GM04504 (cell line): ENCODE measurements at regions not wholly inside any gene's neighbourhood (a gene's known extent, or its start where the extent isn't known, plus 50 kb on each side); places are given as distances from the start of the nearest gene placed in this dataset.
A peak's percentile ranks its signal among the peaks of the same experiment; 100 is the strongest.
"Not testable (repeated sequence)": the region's sequence is repeated elsewhere in the genome, so short reads cannot be mapped to it uniquely, and the experiment has no call there.

Experiments
- DNase-seq: peaks from one replicate; pipeline ENCODE4 v3.0.0-alpha.2; 2012; ENCODE audit warnings: low read depth

- DNase-seq: no peak
Observed at GRCh38 chr21:27057997-27058396, 91.1 kb upstream of the ADAMTS5 start.

- no peak for DNase-seq
Observed at GRCh38 chr21:27047658-27048314, 80.9 kb upstream of the ADAMTS5 start.

- no peak for DNase-seq
Observed at GRCh38 chr21:27047283-27047657, 80.4 kb upstream of the ADAMTS5 start.

GRCh38 chr21:27045281-27045985 lies 78.5 kb upstream of the ADAMTS5 start:
- DNase-seq: no peak

- DNase-seq: no peak
Observed at GRCh38 chr21:27043377-27043776, 76.5 kb upstream of the ADAMTS5 start.

GRCh38 chr21:27040738-27041469 lies 74.0 kb upstream of the ADAMTS5 start:
- DNase-seq: no peak

GRCh38 chr21:27036736-27037301 lies 69.9 kb upstream of the ADAMTS5 start:
- no peak for DNase-seq

- DNase-seq: no peak
Observed at GRCh38 chr21:27035791-27036190, 68.9 kb upstream of the ADAMTS5 start.

- no peak for DNase-seq
Observed at GRCh38 chr21:27034796-27035195, 67.9 kb upstream of the ADAMTS5 start.

- DNase-seq: no peak
Observed at GRCh38 chr21:27033471-27033870, 66.6 kb upstream of the ADAMTS5 start.

- no peak for DNase-seq
Observed at GRCh38 chr21:27026501-27026900, 59.6 kb upstream of the ADAMTS5 start.

- not testable (repeated sequence) for DNase-seq
Observed at GRCh38 chr21:27025708-27026107, 58.8 kb upstream of the ADAMTS5 start.

GRCh38 chr21:27024971-27025370 lies 58.1 kb upstream of the ADAMTS5 start:
- DNase-seq: no peak

GRCh38 chr21:27024301-27024700 lies 57.4 kb upstream of the ADAMTS5 start:
- DNase-seq: peak; percentile 51

GRCh38 chr21:27023186-27023585 lies 56.3 kb upstream of the ADAMTS5 start:
- no peak for DNase-seq

GRCh38 chr21:27021801-27022200 lies 54.9 kb upstream of the ADAMTS5 start:
- DNase-seq: no peak

- no peak for DNase-seq
Observed at GRCh38 chr21:27021046-27021445, 54.2 kb upstream of the ADAMTS5 start.

- DNase-seq: no peak
Observed at GRCh38 chr21:27017246-27017645, 50.4 kb upstream of the ADAMTS5 start.
